ENCODE measurements at regions not wholly inside any gene's neighbourhood (a gene's known extent, or its start where the extent isn't known, plus 50 kb on each side); places are given as distances from the start of the nearest gene placed in this dataset.

DNA sequence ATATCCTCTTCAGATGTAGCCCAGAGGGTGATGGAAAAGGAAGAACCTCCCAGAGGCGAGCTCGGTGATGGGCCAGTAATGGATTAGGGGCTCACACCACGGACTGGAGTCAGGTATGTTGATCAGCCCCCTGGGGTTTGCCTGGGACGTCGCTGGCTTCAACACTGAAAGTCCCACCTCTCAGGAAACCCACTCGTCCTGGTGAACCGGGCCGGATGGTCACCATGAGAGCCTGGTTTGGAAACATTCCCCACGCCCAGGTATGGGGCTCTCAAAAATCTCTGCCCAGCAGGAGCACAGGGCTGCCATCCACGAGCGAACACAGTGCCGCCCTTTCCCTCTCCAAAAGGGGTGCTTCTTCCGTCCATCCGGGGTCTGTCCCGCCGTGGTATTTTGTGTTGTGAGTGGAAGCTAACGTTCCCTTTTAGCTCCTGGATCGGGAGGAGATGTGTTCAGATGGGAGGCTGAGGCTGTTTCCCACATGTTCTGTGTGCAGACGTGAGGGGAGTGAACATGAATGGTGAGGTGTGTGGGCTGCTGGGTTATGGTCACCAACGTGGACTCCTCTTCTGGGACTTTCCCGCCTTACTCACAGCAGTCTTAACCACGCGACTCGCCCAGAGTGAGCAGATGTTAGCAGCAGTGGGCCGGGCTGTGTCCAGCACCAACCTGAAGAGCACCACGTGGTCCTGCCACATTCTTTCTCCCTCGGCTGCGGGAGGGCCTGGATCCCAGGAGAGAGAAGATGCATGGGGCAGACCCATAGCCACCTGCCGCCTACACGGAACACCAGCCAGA lies 139.2 kb downstream of the KIF26A start:
- DNase-seq = no peak

DNA sequence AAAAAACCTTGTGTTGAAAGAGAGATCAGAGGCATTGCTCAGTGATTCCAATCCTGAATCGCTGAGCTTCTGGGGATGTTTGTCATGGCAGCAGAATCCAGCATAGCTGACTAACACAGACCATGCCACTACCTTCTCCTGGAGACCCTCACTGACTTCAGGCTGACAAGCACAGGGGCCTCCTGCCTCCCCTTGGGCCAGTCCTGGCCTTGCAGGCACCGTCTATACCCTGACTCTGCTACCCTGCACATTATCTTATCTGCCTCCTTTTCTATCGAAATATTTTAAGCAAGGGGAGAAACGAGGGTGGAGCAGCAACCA lies 139.8 kb downstream of the KIF26A start:
- no peak for DNase-seq

- DNase-seq = no peak
These were observed 141.9 kb downstream of the KIF26A start for GRCh38 chr14:104280085-104280901.

- DNase-seq = no peak
These were observed 142.7 kb downstream of the KIF26A start for GRCh38 chr14:104280902-104281767.

GRCh38 chr14:104281768-104282301 lies 143.4 kb downstream of the KIF26A start:
- DNase-seq = no peak

DNA sequence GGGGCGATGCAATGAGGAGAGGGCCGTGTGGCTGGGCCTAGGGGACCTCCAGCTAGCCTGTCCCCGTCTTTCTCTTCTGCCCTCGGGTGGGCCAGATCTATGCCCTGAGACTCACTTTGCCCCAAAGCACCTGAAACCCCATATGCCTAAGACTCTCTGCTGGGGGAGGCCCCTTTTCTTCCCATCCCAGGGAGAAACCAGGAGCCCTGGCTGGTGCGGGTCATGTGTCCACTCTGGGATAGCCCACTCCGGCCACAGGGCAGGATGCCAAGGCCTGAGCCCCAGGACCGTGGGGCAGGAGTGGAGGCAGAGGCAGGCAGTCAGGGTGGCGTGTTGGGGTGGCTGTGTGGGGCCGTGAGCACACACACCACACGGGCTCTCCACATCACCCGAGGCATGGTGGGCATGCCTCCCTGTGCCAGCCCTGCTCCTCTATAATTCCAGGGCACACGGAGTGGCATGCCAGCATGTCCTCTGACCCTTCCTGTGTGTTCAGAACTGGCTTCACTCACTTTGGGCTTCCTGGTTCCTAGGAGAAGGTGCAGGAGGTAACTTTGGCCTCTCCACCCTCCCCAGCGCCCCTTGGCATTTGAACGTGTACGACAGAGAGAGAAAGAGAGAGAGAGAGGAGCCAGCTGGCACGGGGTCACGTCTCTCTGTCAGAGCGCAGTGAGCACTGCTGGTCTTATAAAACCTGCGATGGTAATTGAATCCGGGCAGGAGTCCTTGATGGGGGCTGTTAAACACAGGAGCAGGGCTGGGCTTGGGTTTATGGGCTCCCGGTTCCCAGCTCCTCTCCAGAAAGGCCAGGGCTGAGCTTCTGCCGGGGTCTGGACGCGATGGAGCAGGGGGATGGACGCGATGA lies 144.2 kb downstream of the KIF26A start:
- peak; percentile 17 for DNase-seq

DNA sequence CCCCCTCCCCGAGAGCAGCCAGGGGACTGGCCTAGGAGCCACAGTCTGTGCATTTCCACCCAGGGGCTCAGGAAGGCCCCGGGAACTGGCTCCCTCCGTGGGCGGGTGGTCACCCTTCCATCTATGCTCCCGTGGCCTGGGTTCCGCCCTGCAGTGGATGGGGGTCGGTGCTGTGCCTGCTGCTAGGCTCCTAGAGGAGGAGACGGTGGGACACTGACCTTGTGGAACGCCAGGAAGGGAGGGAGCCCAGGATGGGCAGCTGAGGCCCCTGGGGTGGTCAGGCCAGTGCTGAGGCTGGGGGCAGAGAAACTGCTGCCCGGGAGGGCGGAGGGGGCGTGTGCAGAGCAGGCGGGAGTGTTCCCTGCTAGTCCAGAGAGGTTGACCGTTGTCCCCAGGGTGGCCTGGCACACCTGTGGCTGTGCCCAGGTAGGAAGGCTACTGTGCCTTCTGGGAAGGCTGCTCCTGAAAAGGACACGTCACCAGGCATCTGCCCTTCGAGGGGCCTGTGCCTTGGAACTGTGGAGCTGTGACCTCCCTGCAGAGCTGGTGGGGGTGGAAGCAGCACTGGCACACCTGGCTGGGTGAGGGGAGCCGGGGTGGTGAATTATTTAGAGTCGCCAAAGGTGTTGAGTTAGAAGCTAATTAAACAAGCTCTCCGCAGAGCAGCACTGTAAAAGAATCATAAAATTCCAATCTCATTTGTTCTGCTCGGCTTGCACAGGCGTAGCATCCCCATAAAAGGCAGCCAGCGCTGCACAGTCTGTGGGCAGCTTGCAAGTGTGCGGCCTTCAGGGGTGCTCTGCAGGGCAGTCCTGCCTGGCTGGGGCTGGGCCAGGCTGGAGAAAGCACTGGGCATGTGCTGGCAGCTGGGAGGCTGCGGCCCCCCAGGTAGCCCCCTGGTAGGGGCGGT lies 145.1 kb downstream of the KIF26A start:
- peak; percentile 18 for DNase-seq

GRCh38 chr14:104284107-104284592 lies 145.8 kb downstream of the KIF26A start:
- peak; percentile 28 for DNase-seq

- DNase-seq = peak; percentile 8
These were observed 146.5 kb downstream of the KIF26A start for GRCh38 chr14:104284636-104285507.

GRCh38 chr14:104285508-104285840 lies 147.1 kb downstream of the KIF26A start:
- DNase-seq = no peak

DNA sequence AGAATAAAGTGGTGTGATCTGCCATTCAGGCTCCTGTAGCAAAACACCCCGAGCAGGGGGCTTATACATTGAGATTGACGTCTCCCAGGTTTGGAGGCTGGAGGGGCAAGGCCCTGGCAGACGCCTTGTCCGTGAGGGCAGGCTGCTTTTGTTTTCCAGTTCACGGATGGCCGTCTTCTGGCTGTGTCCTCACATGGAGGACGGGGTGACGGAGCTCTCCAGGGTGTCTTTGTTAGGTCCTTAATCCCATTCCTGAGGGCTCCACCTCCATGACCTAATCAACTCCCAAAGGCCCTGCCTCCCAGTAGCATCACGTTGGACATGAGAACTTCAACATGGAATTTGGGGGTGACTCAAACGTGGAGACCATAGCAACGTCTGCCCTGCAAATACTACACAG lies 147.7 kb downstream of the KIF26A start:
- no peak for DNase-seq

- DNase-seq = no peak
These were observed 148.1 kb downstream of the KIF26A start for GRCh38 chr14:104286496-104286895.

DNA sequence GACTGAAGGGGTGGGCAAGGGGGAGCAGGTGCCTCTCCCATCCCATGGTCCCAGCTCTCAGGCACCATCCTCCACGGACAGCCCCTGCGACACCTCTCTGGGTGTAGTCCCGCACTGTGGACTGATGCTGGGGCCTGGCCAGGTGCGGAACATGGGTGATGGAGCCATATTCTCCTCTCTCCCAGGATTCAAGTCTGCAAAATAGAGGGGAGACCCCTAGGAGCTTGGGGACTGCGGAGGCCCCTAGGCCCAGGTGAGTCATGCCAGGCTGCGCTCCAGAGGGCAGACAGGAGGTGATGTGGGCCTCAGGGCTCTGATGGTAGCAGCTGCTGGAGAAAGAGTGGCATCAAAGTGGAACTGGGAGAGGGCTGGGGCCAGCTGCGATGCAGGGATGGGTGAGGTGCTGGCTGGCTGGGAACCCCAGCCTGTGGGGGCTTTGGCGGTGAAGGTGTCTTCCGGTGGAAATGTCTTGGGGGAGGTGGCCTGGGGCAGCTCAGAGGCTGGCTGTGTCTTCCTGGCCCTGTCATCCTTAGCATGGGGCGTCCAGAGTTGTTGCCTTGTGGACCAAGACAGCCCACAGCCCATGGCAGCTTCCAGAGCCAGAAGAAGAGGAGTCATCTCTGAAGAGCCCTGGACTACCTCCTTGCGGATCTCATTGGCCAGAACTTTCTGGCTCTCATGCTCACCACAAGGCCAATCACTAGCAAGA lies 149.1 kb downstream of the KIF26A start:
- DNase-seq = peak; percentile 9

DNA sequence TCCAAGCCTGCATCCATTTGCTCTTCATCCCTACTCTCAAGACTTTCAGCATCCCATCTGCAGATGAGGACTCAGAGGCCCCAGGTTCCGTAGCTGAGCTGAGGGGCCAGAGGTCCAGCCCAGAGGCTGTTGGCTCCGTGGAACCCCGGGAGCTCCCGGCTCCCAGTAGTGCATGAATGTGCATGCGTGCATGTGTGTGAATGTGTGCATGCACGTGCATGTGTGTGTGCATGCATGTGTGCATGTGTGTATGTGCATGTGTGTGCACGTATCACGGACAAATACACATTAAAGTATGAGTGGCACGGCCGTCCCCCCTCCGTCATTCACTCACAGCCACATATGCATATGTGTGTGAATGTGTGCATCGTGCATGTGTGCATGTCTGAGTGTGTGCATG lies 149.9 kb downstream of the KIF26A start:
- DNase-seq = no peak

DNA sequence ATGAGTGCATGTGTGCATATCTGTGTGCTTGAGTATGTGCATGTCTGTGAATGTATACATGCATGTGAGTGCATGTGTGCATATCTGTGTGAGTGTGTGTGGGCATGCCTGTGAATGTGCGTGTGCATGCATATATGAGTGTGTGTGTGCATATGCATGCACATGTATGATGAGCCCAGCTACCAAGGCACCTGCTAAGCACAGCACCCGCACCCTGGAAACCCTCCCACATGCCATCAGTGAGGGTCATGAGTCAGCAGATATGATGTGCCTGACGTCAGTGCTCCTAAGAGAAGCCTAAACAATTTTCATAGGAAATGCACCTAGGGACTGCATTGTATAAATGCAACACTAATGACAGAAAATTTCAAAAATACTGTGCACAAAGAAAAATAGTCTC lies 151.1 kb downstream of the KIF26A start:
- DNase-seq = no peak

GRCh38 chr14:104290058-104290667 lies 151.8 kb downstream of the KIF26A start:
- peak; percentile 10 for DNase-seq

- no peak for DNase-seq
These were observed 152.4 kb downstream of the KIF26A start for GRCh38 chr14:104290756-104291122.

DNA sequence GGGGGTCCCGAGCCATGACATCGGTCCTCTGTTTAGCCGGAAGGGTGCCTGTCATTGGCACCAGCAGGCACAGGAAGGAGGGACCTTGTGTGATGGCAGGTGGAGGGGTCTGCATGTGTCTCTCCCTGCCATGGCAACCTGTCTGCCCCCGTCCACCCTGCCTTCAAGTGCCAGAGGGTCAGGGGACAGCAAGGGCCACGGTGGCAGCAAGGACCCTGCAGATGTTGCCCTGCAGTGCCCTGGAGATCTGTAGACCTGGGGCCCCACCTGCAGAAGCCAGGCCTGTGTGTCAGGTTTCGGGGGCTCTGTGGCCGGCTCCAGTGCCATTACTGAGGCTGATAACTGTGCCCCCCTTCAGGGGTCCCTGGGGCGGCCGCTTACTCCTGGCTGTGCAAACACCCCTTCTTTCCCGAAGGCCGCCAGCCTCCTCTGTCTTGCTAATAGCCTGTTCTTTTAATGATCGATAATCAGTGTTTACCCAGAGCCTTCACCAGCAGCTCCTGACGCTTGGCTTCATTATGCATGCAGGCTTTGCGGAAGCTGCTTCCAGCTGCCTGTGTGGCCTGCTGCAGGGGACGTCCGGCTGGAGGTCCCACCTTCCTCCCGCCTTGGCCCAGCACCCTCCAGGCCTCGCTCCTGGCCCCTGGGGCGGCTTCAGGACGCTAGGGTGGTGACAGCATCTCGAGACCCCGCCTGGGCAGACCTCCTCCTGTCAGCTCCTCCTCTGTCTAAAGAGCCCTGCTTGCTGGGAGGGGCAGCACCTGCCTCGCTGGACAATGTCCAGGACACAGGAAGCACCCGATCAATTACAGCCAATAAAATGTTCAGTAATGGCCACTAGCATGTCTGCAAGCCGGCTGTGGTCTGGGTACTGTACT lies 153.0 kb downstream of the KIF26A start:
- peak; percentile 21 for DNase-seq
